PC-3 (cell line): ENCODE measurements at regions not wholly inside any gene's neighbourhood (a gene's known extent, or its start where the extent isn't known, plus 50 kb on each side); places are given as distances from the start of the nearest gene placed in this dataset.

Experiments used
- EZH2 ChIP-seq: fragments of 300-600 bp; sonication (generic); IDR thresholded peaks from one replicate; pipeline ENCODE4 v1.6.1; 2017; ENCODE audit warnings: antibody characterized with exemption, mild to moderate bottlenecking, low read length; ENCODE audit not compliant: unreplicated experiment
- EZH2phosphoT487 ChIP-seq: fragments of 300-600 bp; sonication (generic); IDR thresholded peaks from 2 replicates; pipeline ENCODE4 v1.6.1; 2018; ENCODE audit warnings: mild to moderate bottlenecking, antibody characterized with exemption, low read length, borderline replicate concordance
- TF ChIP-seq, protein P1 (sequence below): fragments of 300-600 bp; sonication (generic); conservative IDR thresholded peaks from 2 replicates; pipeline ENCODE4 v1.5.1; 2017; ENCODE audit warnings: antibody characterized with exemption, low read depth, mild to moderate bottlenecking, low read length

DNA sequence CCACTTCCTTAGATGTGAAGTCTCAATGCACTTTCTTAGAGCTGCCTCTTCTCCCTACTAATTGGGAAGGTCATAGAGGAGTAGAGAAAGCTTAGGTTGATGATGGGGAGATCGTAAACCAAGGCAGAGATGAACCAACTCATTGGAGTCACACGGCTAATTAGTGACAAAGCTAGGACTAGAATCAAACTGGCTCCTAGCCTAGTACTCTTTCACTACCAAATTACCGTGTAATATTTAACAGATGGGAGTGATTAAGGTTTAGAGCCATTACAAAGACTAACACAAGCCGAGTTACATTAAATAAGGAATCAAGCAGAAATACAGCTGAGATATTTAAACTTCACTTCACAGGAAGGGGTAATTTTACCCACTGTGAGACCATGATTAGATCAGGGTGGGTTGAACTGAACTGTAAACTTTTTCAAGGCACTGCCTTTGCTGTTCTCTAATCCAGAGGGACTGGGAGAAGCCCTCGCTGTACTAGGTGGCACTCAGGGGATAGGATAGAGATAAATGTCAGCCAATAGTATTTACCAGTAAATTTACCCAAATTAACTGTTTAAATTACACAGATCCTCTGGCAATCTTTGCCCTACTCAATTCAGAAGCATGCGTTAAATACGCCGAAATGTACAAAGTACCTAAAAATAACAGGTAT, 166.4 kb upstream of the PIK3R1 start:
- TF ChIP-seq, protein P1, sequence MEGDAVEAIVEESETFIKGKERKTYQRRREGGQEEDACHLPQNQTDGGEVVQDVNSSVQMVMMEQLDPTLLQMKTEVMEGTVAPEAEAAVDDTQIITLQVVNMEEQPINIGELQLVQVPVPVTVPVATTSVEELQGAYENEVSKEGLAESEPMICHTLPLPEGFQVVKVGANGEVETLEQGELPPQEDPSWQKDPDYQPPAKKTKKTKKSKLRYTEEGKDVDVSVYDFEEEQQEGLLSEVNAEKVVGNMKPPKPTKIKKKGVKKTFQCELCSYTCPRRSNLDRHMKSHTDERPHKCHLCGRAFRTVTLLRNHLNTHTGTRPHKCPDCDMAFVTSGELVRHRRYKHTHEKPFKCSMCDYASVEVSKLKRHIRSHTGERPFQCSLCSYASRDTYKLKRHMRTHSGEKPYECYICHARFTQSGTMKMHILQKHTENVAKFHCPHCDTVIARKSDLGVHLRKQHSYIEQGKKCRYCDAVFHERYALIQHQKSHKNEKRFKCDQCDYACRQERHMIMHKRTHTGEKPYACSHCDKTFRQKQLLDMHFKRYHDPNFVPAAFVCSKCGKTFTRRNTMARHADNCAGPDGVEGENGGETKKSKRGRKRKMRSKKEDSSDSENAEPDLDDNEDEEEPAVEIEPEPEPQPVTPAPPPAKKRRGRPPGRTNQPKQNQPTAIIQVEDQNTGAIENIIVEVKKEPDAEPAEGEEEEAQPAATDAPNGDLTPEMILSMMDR = no peak
- no peak for TF ChIP-seq EZH2
- TF ChIP-seq EZH2phosphoT487 = no peak
